Mucosa of gallbladder (tissue), 1 donor: ENCODE measurements at regions not wholly inside any gene's neighbourhood (a gene's known extent, or its start where the extent isn't known, plus 50 kb on each side); places are given as distances from the start of the nearest gene placed in this dataset.
A peak's percentile ranks its signal among the peaks of the same experiment; 100 is the strongest.
"Not testable (repeated sequence)": the region's sequence is repeated elsewhere in the genome, so short reads cannot be mapped to it uniquely, and the experiment has no call there.

Source experiments
- DNase-seq: peaks from one replicate; pipeline ENCODE4 v3.0.0-alpha.2; 2020; ENCODE audit warnings: low spot score
- donor health status: DM: no; HTN: no; CAD: no.

GRCh38 chr4:69013933-69014332 is 62.3 kb upstream of the UGT2A3 start:
- not testable (repeated sequence) for DNase-seq

GRCh38 chr4:69017986-69018385 is 66.4 kb upstream of the UGT2A3 start:
- not testable (repeated sequence) for DNase-seq

GRCh38 chr4:69019538-69020461 is 68.2 kb upstream of the UGT2A3 start:
- DNase-seq, result peak; percentile 23

GRCh38 chr4:69020462-69020807 is 68.8 kb upstream of the UGT2A3 start:
- not testable (repeated sequence) for DNase-seq

GRCh38 chr4:69025191-69025998 is 70.9 kb upstream of the UGT2B7 start:
- no peak for DNase-seq

GRCh38 chr4:69025999-69026387 is 70.3 kb upstream of the UGT2B7 start:
- DNase-seq, result no peak

GRCh38 chr4:69026974-69027373 is 69.3 kb upstream of the UGT2B7 start:
- no peak for DNase-seq

GRCh38 chr4:69030326-69030725 is 65.9 kb upstream of the UGT2B7 start:
- DNase-seq, result no peak

GRCh38 chr4:69032847-69033638 is 63.2 kb upstream of the UGT2B7 start:
- peak; percentile 42 for DNase-seq

- not testable (repeated sequence) for DNase-seq
Observed at GRCh38 chr4:69034315-69034740, 61.9 kb upstream of the UGT2B7 start.

- DNase-seq, result no peak
Observed at GRCh38 chr4:69038582-69038981, 57.7 kb upstream of the UGT2B7 start.

- DNase-seq, result no peak
Observed at GRCh38 chr4:69039071-69039470, 57.2 kb upstream of the UGT2B7 start.

- DNase-seq, result no peak
Observed at GRCh38 chr4:69044247-69044646, 52.0 kb upstream of the UGT2B7 start.
